DND-41 (cell line): ENCODE measurements at regions not wholly inside any gene's neighbourhood (a gene's known extent, or its start where the extent isn't known, plus 50 kb on each side); places are given as distances from the start of the nearest gene placed in this dataset.

Experiments
- CTCF ChIP-seq: IDR thresholded peaks from 2 replicates; pipeline ENCODE4 v1.5.1; 2012; ENCODE audit warnings: borderline replicate concordance, low read length, moderate library complexity, mild to moderate bottlenecking; ENCODE audit not compliant: poor library complexity, severe bottlenecking; ENCODE audit errors: extremely low read depth
- EZH2 ChIP-seq: IDR thresholded peaks from 3 replicates; pipeline ENCODE4 v1.6.1; 2012; ENCODE audit warnings: borderline replicate concordance, low read depth, mild to moderate bottlenecking, moderate library complexity, low read length, inconsistent platforms; ENCODE audit not compliant: severe bottlenecking

GRCh38 chr2:43055985-43056384 lies 170.4 kb downstream of the ZFP36L2 start:
- TF ChIP-seq EZH2 (no peak), CTCF (no peak)
